OCI-LY3 (cell line): ENCODE measurements at regions not wholly inside any gene's neighbourhood (a gene's known extent, or its start where the extent isn't known, plus 50 kb on each side); places are given as distances from the start of the nearest gene placed in this dataset.

ENCODE experiments used
- H2AFZ ChIP-seq: fragments of 200-600, 300-600 bp; shearing (Covaris generic); 2 replicates; pipeline ENCODE4 v1.6.0; 2014; ENCODE audit warnings: antibody characterized with exemption, low read depth, low read length
- H3K27ac ChIP-seq: fragments of 200-600, 300-600 bp; sonication (generic); 2 replicates; pipeline ENCODE4 v1.5.1; 2014; ENCODE audit warnings: mild to moderate bottlenecking, low read length, moderate library complexity, mixed read lengths
- H3K27me3 ChIP-seq: fragments of 200-600, 300-600 bp; sonication (generic); 2 replicates; pipeline ENCODE4 v1.6.1; 2014; ENCODE audit warnings: low read depth, low read length, mixed read lengths
- H3K36me3 ChIP-seq: fragments of 200-600, 300-600 bp; sonication (generic); replicated peaks from 2 replicates; pipeline ENCODE3; 2014; ENCODE audit warnings: low read depth, low read length, mixed read lengths
- H3K4me1 ChIP-seq: fragments of 300-600, 200-600 bp; sonication (generic); 2 replicates; pipeline ENCODE4 v1.6.1; 2014; ENCODE audit warnings: low read length, mixed read lengths
- H3K4me2 ChIP-seq: fragments of 200-600, 300-600 bp; sonication (generic); 2 replicates; pipeline ENCODE4 v1.6.1; 2014; ENCODE audit warnings: low read length, mixed read lengths
- H3K4me3 ChIP-seq: fragments of 300-600, 200-600 bp; sonication (generic); 2 replicates; pipeline ENCODE4 v1.5.1; 2014; ENCODE audit warnings: antibody characterized with exemption, mild to moderate bottlenecking, low read length, moderate library complexity
- H3K79me2 ChIP-seq: fragments of 300-600, 200-600 bp; shearing (Covaris generic); 2 replicates; pipeline ENCODE4 v1.6.1; 2014; ENCODE audit warnings: mild to moderate bottlenecking, low read length, mixed read lengths
- H3K9ac ChIP-seq: fragments of 300-600, 200-600 bp; shearing (Covaris generic); 2 replicates; pipeline ENCODE4 v1.6.0; 2014; ENCODE audit warnings: mild to moderate bottlenecking, low read length, moderate library complexity
- H3K9me3 ChIP-seq: fragments of 200-600, 300-600 bp; shearing (Covaris generic); 2 replicates; pipeline ENCODE4 v1.6.1; 2014; ENCODE audit warnings: low read length, mixed read lengths; ENCODE audit not compliant: insufficient read depth
- H4K20me1 ChIP-seq: fragments of 200-600, 300-600 bp; sonication (generic); 2 replicates; pipeline ENCODE4 v1.6.1; 2016; ENCODE audit warnings: low read length, mixed read lengths; ENCODE audit not compliant: insufficient read depth
- EZH2phosphoT487 ChIP-seq: fragments of 200-600 bp; shearing (Covaris generic); IDR thresholded peaks from 2 replicates; pipeline ENCODE4 v1.6.1; 2018; ENCODE audit warnings: antibody characterized with exemption, mixed run types, low read depth
- TF ChIP-seq, protein P1 (sequence below): fragments of 200-600, 300-600 bp; sonication (generic); IDR thresholded peaks from 2 replicates; pipeline ENCODE4 v1.5.1; 2014; ENCODE audit warnings: antibody characterized with exemption, low read length, low read depth

DNA sequence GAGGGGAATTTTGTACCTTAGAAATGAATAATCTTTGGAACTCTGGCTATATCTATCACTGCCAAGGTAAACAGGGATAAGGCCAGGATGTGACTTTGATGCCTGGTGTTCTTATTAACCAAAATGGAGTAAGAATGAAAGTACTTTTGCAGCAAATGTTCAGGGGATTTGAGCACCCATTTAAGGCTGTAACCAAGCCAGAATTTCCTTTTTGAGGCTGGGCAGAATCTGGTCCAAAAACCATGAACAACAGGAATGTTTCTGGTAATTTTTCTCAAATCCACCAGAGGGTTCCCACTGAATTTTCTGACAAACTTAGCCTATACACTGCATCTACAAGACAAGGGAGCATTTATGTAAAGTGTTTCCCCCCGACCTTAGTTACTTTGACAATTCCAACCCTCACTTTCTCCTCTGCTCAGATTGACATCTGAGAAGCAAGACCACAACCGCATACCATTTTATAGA lies 120.6 kb downstream of the BAMBI start:
- Histone ChIP-seq H3K9me3 (no peaks in the 10 kb centered on the region), H3K79me2 (no peaks in the 10 kb centered on the region), H2AFZ (no peak overlapping the region), H3K4me1 (peaks cover 5% of the 10 kb centered on the region), H3K27me3 (no peaks in the 10 kb centered on the region), H3K27ac (no peak overlapping the region), H3K4me3 (no peak overlapping the region), H3K4me2 (no peak overlapping the region), H4K20me1 (no peaks in the 10 kb centered on the region), H3K36me3 (no peaks in the 10 kb centered on the region), H3K9ac (no peak overlapping the region)
- TF ChIP-seq, protein P1, sequence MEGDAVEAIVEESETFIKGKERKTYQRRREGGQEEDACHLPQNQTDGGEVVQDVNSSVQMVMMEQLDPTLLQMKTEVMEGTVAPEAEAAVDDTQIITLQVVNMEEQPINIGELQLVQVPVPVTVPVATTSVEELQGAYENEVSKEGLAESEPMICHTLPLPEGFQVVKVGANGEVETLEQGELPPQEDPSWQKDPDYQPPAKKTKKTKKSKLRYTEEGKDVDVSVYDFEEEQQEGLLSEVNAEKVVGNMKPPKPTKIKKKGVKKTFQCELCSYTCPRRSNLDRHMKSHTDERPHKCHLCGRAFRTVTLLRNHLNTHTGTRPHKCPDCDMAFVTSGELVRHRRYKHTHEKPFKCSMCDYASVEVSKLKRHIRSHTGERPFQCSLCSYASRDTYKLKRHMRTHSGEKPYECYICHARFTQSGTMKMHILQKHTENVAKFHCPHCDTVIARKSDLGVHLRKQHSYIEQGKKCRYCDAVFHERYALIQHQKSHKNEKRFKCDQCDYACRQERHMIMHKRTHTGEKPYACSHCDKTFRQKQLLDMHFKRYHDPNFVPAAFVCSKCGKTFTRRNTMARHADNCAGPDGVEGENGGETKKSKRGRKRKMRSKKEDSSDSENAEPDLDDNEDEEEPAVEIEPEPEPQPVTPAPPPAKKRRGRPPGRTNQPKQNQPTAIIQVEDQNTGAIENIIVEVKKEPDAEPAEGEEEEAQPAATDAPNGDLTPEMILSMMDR: no peak
- no peak for TF ChIP-seq EZH2phosphoT487

DNA sequence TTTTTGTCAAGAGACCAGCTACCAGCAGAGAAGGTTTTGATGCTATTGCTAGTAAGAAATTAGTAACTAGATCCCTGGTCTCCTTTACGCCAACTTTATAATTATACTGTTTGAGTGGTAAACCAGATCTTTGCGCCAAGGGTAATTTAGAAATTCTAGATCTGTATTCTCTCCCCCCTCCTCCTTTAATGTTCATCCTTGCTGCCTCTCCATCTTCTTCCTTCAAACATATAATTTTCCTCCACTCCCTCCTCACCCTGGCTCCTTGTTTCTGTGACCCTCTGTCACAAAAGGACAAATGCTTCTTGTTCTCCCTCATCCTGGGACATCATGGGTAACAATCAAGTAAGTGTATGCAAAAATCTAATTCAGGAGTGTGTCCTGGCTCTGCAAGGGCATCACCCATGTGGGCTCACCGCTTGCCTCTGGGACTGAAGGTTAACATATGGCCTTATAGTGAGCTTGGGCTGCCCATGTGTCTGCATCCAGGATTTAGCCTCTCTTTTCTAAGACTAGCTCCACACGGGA lies 121.2 kb downstream of the BAMBI start:
- Histone ChIP-seq H3K4me1 (peaks cover 5% of the 10 kb centered on the region), H4K20me1 (no peaks in the 10 kb centered on the region), H2AFZ (no peak overlapping the region), H3K36me3 (no peaks in the 10 kb centered on the region), H3K4me2 (no peak overlapping the region), H3K4me3 (no peak overlapping the region), H3K9ac (no peak overlapping the region), H3K27ac (no peak overlapping the region), H3K79me2 (no peaks in the 10 kb centered on the region), H3K9me3 (no peaks in the 10 kb centered on the region), H3K27me3 (no peaks in the 10 kb centered on the region)
- TF ChIP-seq EZH2phosphoT487: no peak
- TF ChIP-seq, protein P1: no peak

DNA sequence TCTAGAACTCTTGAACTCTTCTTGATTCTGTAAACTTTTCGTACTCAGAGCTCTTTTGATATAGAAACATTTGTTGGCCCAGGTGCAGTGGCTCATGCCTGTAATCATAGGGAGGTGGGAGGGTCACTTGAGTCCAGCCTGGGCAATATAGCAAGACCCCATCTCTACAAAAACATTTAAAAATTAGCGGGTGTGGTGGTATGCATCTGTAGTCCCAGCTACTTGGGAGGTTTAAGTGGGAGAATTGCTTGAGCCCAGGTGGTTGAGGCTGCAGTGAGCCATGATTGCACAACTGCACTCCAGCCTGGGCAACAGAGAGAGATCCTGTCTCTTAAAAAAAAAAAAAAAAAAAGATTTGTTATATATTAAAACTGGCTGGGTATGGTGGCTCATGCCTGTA lies 121.6 kb downstream of the BAMBI start:
- Histone ChIP-seq H3K27ac (no peak overlapping the region), H3K36me3 (no peaks in the 10 kb centered on the region), H3K4me1 (peaks cover 5% of the 10 kb centered on the region), H3K4me3 (no peak overlapping the region), H3K4me2 (no peak overlapping the region), H3K9me3 (no peaks in the 10 kb centered on the region), H3K27me3 (no peaks in the 10 kb centered on the region), H4K20me1 (no peaks in the 10 kb centered on the region), H3K79me2 (no peaks in the 10 kb centered on the region), H3K9ac (no peak overlapping the region), H2AFZ (no peak overlapping the region)
- no peak for TF ChIP-seq EZH2phosphoT487
- TF ChIP-seq, protein P1: no peak

DNA sequence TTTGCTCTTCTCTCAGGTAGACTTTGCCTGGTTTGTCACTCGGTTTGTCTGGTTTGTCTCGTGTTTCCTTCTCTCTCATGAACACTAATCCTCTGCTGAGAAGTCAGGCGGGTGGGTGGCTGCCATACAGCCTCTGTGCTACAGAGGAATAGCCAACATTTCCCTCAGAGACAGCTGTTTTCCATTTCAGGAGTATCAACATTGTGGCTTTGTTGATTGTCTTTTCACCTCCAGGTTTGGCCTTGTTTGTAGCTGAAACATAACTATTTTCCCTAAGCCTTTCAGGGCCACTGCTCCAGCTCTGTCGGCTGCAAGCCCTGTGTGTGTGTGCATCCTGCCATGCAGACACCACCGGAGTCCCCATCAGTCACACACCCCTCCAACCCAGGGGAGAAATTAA lies 122.8 kb downstream of the BAMBI start:
- Histone ChIP-seq H3K36me3 (no peaks in the 10 kb centered on the region), H3K79me2 (no peaks in the 10 kb centered on the region), H3K4me2 (no peak overlapping the region), H3K4me3 (no peak overlapping the region), H3K4me1 (peaks cover 5% of the 10 kb centered on the region), H3K9ac (no peak overlapping the region), H3K9me3 (no peaks in the 10 kb centered on the region), H3K27me3 (no peaks in the 10 kb centered on the region), H3K27ac (no peak overlapping the region), H2AFZ (no peak overlapping the region), H4K20me1 (no peaks in the 10 kb centered on the region)
- TF ChIP-seq, protein P1: no peak
- no peak for TF ChIP-seq EZH2phosphoT487
